ENCODE measurements at regions not wholly inside any gene's neighbourhood (a gene's known extent, or its start where the extent isn't known, plus 50 kb on each side); places are given as distances from the start of the nearest gene placed in this dataset.
A peak's percentile ranks its signal among the peaks of the same experiment; 100 is the strongest.

DNA sequence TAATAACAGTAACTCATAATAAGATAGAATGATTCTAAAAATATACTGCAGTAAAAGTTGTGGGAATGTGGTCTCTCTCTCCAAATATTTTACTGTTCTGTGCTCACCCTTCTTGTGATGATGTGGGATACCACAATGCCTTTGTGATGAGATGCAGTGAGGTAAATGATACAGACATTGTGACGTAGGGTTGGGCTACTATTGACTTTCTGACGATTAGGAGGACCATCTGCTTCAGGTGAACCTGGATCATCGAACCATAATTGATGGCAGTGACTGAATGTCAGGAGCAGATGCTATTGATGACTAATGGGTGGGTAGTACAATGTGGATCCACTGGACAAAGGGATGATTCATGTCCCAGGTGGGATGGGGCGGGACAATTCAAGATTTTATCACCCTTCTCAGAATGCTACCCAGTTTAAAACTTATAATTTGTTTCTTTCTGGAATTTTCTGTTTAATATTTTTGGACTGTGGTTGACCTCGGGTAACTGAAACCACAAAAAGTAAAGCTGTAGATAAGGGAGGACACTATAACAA is 73.9 kb upstream of the ARMC3 start:
- H3K27ac ChIP-seq, result no peak overlapping the region
- DNase-seq, result no peak
- TF ChIP-seq, protein P1, sequence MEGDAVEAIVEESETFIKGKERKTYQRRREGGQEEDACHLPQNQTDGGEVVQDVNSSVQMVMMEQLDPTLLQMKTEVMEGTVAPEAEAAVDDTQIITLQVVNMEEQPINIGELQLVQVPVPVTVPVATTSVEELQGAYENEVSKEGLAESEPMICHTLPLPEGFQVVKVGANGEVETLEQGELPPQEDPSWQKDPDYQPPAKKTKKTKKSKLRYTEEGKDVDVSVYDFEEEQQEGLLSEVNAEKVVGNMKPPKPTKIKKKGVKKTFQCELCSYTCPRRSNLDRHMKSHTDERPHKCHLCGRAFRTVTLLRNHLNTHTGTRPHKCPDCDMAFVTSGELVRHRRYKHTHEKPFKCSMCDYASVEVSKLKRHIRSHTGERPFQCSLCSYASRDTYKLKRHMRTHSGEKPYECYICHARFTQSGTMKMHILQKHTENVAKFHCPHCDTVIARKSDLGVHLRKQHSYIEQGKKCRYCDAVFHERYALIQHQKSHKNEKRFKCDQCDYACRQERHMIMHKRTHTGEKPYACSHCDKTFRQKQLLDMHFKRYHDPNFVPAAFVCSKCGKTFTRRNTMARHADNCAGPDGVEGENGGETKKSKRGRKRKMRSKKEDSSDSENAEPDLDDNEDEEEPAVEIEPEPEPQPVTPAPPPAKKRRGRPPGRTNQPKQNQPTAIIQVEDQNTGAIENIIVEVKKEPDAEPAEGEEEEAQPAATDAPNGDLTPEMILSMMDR (IDR thresholded peaks at IDR 0.05), result no peak
- TF ChIP-seq EP300 (IDR thresholded peaks at IDR 0.05) (no peak), POLR2AphosphoS5 (IDR thresholded peaks at IDR 0.05) (no peak), POLR2A (IDR thresholded peaks at IDR 0.05) (no peak)
- H3K4me1 ChIP-seq, result peaks cover 0 to 16% (median 11%) of the 10 kb centered on the region in 4 donors
- 80 to 84% methylated on average over 5 of the region's 5 CpGs for WGBS, 2 donors
- H3K4me3 ChIP-seq, result no peak overlapping the region
- intact Hi-C loops (cut with DNase I), result no loop called here
- no peaks in the 10 kb centered on the region for H3K27me3 ChIP-seq
- no peaks in the 10 kb centered on the region for H3K36me3 ChIP-seq
- no peaks in the 10 kb centered on the region for H3K9me3 ChIP-seq

DNA sequence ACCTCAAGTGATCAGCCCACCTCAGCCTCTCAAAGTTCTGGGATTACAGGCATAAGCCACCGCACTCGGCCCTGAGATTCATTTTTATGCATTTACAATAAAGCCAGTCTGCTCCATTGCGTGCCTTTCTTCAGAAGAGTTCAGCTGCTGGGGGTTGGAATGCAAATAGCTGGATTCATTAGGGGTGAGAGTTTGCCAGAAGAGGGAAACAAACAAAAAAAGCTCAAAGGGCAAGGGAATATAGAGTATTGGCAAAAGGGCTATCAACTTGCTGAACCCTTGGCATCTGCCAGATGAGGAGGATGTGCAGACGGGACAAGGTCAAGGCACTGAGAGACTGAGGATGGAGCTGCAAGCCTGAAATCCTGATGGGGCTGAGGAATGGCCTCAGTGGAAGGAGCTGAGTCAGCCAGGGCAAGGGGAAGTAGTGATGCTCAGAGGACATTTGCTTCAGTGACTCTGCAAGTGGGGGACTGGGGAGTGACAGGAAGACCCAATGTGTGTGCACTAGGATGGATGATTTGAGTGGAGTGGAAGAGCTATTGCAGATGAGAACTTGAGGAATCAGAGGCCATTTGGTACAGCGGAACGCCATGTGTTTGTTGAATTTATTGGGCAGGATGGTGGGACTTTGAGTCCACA is 75.0 kb upstream of the ARMC3 start:
- TF ChIP-seq, protein P1 (IDR thresholded peaks at IDR 0.05), result no peak
- TF ChIP-seq EP300 (IDR thresholded peaks at IDR 0.05) (no peak), POLR2AphosphoS5 (IDR thresholded peaks at IDR 0.05) (no peak), POLR2A (IDR thresholded peaks at IDR 0.05) (no peak)
- no peak overlapping the region for H3K4me3 ChIP-seq

GRCh38 chr10:22851865-22852239 is 76.0 kb upstream of the ARMC3 start:
- Histone ChIP-seq H3K4me1 (peaks cover 0 to 18% (median 15%) of the 10 kb centered on the region in 4 donors), H3K9me3 (no peaks in the 10 kb centered on the region), H3K36me3 (no peaks in the 10 kb centered on the region), H3K27ac (no peak overlapping the region), H3K27me3 (no peaks in the 10 kb centered on the region), H3K4me3 (no peak overlapping the region)
- no peak for DNase-seq
- intact Hi-C loops (cut with DNase I), result no loop called here
- no peak for TF ChIP-seq EP300 (IDR thresholded peaks at IDR 0.05)
- TF ChIP-seq, protein P1 (IDR thresholded peaks at IDR 0.05), result no peak
- no peak for TF ChIP-seq POLR2A (IDR thresholded peaks at IDR 0.05)
- TF ChIP-seq POLR2AphosphoS5 (IDR thresholded peaks at IDR 0.05), result no peak
- 92 to 93% methylated on average over 5 of the region's 5 CpGs for WGBS, 2 donors

More for the DNA sequence above, 75.0 kb upstream of the ARMC3 start:
- H3K4me1 ChIP-seq, result peaks cover 0 to 18% (median 15%) of the 10 kb centered on the region in 4 donors
- H3K27me3 ChIP-seq, result no peaks in the 10 kb centered on the region
- 58 to 84% methylated on average over 6 of the region's 6 CpGs for WGBS, 2 donors
- H3K36me3 ChIP-seq, result no peaks in the 10 kb centered on the region
- no peaks in the 10 kb centered on the region for H3K9me3 ChIP-seq
- intact Hi-C loops (cut with DNase I), result no loop called here
- no peak for DNase-seq
- H3K27ac ChIP-seq, result no peak overlapping the region

DNA sequence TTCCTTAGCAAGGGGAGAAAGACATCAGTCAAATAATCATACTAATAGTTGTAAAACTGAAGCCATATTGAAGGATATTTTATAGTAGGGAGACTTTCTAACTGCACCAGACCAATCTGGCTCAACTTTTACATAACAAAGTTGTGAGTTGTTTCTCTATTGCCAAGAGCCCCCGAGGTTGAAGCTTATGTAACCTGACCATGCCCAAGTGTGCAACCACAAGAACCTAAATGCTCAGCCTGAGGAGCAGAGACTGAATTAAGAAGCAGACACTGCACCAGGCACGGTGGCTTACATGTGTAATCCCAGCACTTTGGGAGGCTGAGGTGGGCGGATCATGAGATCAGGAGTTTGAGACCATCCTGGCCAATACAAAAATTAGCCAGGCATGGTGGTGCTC is 77.3 kb upstream of the ARMC3 start:
- Histone ChIP-seq H3K4me3 (no peak overlapping the region), H3K4me1 (peaks cover 0 to 18% (median 15%) of the 10 kb centered on the region in 4 donors), H3K9me3 (no peaks in the 10 kb centered on the region), H3K27me3 (no peaks in the 10 kb centered on the region), H3K27ac (peak overlapping the region in 3 of 4 donors; percentile 49 to 76 (median 60)), H3K36me3 (no peaks in the 10 kb centered on the region)
- no peak for TF ChIP-seq POLR2AphosphoS5 (IDR thresholded peaks at IDR 0.05)
- TF ChIP-seq EP300 (IDR thresholded peaks at IDR 0.05), result no peak
- no peak for TF ChIP-seq POLR2A (IDR thresholded peaks at IDR 0.05)
- TF ChIP-seq, protein P1 (IDR thresholded peaks at IDR 0.05), result no peak
- intact Hi-C loops (cut with DNase I), result no loop called here
- no peak for DNase-seq
- 85 to 88% methylated on average over 3 of the region's 3 CpGs for WGBS, 2 donors
